ENCODE measurements at regions not wholly inside any gene's neighbourhood (a gene's known extent, or its start where the extent isn't known, plus 50 kb on each side); places are given as distances from the start of the nearest gene placed in this dataset.
A peak's percentile ranks its signal among the peaks of the same experiment; 100 is the strongest.
"Not testable (repeated sequence)": the region's sequence is repeated elsewhere in the genome, so short reads cannot be mapped to it uniquely, and the experiment has no call there.

- H3K4me3 ChIP-seq; H3K27ac ChIP-seq; DNase-seq (ENCODE audit: low spot score): not testable (repeated sequence)
Measured at GRCh38 chr2:87395784-87396183, 352.1 kb upstream of the PLGLB2 start.

GRCh38 chr2:87396551-87397265 lies 351.2 kb upstream of the PLGLB2 start:
- H3K4me3 ChIP-seq; DNase-seq (ENCODE audit: low spot score); H3K27ac ChIP-seq: not testable (repeated sequence)

- not testable (repeated sequence) for DNase-seq (ENCODE audit: low spot score); H3K27ac ChIP-seq; H3K4me3 ChIP-seq
Measured at GRCh38 chr2:87397276-87398065, 350.4 kb upstream of the PLGLB2 start.

GRCh38 chr2:87398567-87399305 lies 349.2 kb upstream of the PLGLB2 start:
- not testable (repeated sequence) for DNase-seq (ENCODE audit: low spot score); H3K27ac ChIP-seq; H3K4me3 ChIP-seq

GRCh38 chr2:87401726-87402345 lies 346.1 kb upstream of the PLGLB2 start:
- DNase-seq (ENCODE audit: low spot score) = peak; percentile 40
- H3K4me3 ChIP-seq = no peak overlapping the region

GRCh38 chr2:87403893-87404175 lies 344.1 kb upstream of the PLGLB2 start:
- no peak for TF ChIP-seq CTCF (IDR thresholded peaks at IDR 0.05)
- H3K27ac ChIP-seq = no peak overlapping the region
- no peak overlapping the region for H3K4me3 ChIP-seq
- DNase-seq (ENCODE audit: low spot score) = no peak

More at GRCh38 chr2:87401726-87402345, 346.1 kb upstream of the PLGLB2 start:
- H3K27ac ChIP-seq = no peak overlapping the region
- no peak for TF ChIP-seq CTCF (IDR thresholded peaks at IDR 0.05)

- not testable (repeated sequence) for DNase-seq (ENCODE audit: low spot score); H3K27ac ChIP-seq; H3K4me3 ChIP-seq
Measured at GRCh38 chr2:87404411-87405255, 343.3 kb upstream of the PLGLB2 start.

- DNase-seq (ENCODE audit: low spot score) = peak; percentile 64
- not testable (repeated sequence) for H3K4me3 ChIP-seq
Measured at GRCh38 chr2:87405531-87406216, 342.2 kb upstream of the PLGLB2 start.

GRCh38 chr2:87406406-87407175 lies 341.3 kb upstream of the PLGLB2 start:
- DNase-seq (ENCODE audit: low spot score); H3K4me3 ChIP-seq; H3K27ac ChIP-seq: not testable (repeated sequence)

More at GRCh38 chr2:87405531-87406216, 342.2 kb upstream of the PLGLB2 start:
- H3K27ac ChIP-seq = not testable (repeated sequence)

- DNase-seq (ENCODE audit: low spot score); H3K4me3 ChIP-seq; H3K27ac ChIP-seq: not testable (repeated sequence)
Measured at GRCh38 chr2:87409601-87410000, 338.3 kb upstream of the PLGLB2 start.

- H3K4me3 ChIP-seq; DNase-seq (ENCODE audit: low spot score); H3K27ac ChIP-seq: not testable (repeated sequence)
Measured at GRCh38 chr2:87410371-87410770, 337.5 kb upstream of the PLGLB2 start.

GRCh38 chr2:87412036-87412820 lies 335.7 kb upstream of the PLGLB2 start:
- not testable (repeated sequence) for H3K27ac ChIP-seq; H3K4me3 ChIP-seq; DNase-seq (ENCODE audit: low spot score)

GRCh38 chr2:87414331-87414730 lies 333.6 kb upstream of the PLGLB2 start:
- H3K4me3 ChIP-seq; DNase-seq (ENCODE audit: low spot score); H3K27ac ChIP-seq: not testable (repeated sequence)
